Glomerular visceral epithelial cell (primary cell): ENCODE measurements at regions not wholly inside any gene's neighbourhood (a gene's known extent, or its start where the extent isn't known, plus 50 kb on each side); places are given as distances from the start of the nearest gene placed in this dataset.
A peak's percentile ranks its signal among the peaks of the same experiment; 100 is the strongest.
"Not testable (repeated sequence)": the region's sequence is repeated elsewhere in the genome, so short reads cannot be mapped to it uniquely, and the experiment has no call there.

Experiments used
- DNase-seq: peaks from one replicate; pipeline ENCODE4 v3.0.0-alpha.2; 2016; ENCODE audit errors: extremely low spot score

DNA sequence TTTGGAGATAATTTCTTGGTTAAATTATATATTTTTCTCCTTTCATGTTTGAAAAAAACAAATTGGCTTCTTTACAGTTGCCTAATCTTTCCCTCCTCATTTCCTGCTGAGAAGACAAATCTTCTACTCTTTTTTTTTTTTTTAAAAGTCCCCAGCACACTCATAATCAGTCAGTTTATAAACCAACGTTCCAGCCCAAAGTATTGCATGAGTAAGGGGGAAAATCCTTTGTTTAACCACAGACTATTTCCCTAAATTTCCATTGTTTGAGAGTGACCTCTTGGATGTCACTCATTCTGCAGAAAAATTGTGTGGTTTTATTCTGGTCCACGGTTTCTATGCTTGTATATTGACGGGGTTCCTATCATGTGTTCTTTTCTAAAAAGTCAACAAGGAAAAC is 55.1 kb upstream of the TLR4 start:
- DNase-seq: no peak

DNA sequence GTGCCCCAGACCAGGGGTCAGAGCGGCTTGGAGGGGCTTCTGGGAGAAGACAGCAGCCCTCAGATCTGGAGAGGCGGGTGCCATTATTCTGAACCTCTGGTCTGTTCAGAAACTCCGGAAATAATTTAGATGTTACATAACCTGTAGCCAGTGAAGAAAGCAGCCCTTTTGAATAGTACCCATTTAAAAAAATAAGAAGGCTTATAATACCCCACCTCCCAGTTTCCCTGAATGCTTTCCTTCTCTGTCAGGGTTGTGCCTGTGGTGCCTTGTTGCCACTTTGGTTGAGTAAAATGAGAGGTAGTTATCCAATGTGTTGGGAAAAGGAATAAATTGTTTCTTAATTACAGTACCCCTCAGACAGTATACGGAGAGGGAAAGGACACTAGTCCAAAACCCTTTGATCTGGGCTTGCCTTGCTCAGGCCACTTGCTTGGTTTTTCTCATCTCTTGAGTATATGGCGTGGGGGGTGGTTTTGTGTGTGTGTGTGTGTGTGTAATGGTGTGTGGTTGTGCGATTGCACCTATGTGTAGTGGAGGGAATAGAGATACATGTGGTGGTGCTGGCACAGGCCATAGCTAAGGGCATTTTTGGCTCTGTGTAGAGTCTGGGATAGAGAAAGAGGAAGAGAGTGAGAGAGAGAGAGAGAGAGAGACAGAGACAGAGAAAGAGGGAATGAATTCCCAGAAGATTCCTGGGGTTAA is 59.1 kb upstream of the TLR4 start:
- DNase-seq: no peak

DNA sequence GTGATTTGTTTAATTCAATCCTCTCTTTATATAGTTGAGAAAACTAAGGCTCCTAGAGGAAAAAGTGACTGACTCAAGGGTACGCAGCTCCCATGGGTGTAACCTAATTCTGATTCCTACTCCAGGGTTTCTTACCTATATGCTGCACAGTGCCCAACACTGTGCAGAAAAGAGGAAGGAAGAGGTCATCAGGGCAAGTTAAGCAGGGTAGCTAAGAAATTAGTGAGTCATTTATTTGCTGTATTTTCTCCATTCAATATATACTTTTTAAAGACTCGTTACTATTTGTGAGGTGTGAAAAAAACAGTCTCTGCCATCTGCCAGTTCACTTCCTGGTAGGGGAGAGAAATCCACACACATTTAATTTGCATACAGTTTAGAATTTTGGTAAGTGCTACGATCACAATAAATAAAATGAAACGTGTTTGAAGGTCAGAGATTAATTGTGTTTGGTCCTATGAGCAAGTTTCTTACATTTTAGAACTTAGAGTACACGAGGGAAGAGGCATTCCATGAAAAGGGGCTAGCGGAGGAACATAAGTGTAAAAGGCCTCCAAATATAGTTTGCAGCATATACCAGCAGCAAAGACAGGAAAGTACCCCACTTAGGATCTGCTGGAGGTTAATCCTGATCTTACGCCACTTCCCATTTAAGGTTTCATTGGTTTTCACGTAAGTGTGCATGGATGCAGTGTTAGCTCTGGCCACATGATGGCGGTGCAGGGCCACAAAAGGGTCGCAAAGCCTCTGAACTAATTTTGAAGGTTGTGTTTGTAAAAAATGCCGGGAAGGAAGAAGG is 59.9 kb upstream of the TLR4 start:
- DNase-seq: peak; percentile 61

DNA sequence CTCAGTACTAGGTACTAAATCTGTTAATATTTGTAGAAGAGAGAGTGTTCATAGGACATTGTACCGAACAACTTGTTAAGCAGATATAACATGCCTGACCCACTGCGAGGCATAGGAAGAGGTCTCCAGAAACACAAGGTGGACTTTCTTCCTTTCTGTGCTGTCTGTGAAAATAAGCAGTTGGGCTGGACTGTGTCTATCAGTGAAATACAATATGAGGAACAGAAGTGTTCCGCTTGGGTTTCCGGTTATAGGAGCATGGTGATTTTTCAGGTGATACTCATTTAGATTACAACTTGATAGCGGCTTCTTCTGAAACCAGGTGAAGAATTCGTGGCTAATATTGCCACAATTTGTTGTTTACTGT is 60.9 kb upstream of the TLR4 start:
- no peak for DNase-seq

DNA sequence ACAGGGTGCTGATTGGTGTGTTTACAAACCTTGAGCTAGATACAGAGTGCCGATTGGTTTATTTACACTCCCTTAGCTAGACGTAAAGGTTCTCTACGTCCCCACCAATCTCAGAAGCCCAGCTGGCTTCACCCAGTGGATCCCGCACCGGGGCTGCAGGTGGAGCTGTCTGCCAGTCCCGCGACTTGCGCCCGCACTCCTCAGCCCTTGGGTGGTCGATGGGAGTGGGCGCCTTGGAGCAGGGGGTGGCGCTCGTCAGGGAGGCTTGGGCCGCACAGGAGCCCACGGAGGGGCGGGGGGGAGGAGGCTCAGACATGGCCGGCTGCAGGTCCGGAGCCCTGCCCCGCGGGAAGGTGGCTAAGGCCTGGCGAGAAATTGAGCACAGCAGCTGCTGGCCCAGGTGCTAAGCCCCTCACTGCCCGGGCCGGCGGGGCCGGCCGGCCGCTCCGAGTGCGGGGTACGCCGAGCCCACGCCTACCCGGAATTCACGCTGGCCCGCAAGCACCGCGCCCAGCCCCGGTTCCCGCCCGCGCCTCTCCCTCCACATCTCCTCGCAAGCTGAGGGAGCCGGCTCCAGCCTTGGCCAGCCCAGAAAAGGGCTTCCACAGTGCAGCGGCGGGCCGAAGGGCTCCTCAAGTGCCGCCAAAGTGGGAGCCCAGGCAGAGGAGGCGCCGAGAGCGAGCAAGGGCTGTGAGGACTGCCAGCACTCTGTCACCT is 61.5 kb upstream of the TLR4 start:
- not testable (repeated sequence) for DNase-seq

DNA sequence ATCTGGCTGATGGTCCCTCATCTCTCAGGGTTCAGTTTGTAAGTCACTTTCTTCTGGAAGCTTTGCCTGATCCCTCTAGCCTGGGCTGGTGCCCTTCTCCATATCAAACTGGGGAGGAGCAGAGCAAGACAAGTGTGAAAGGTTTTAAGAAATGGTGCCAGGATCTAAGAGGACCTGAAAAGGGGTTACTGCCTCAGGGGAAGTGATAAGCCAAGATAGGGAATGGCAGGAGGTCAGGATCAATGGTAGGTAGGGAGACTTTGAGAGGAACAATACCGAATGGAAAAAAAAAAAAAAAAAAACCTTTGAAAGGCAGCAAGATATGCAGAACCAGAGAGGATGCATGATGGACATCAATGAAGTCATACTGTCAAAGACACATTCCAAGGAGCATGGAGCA is 67.5 kb upstream of the TLR4 start:
- DNase-seq: no peak

DNA sequence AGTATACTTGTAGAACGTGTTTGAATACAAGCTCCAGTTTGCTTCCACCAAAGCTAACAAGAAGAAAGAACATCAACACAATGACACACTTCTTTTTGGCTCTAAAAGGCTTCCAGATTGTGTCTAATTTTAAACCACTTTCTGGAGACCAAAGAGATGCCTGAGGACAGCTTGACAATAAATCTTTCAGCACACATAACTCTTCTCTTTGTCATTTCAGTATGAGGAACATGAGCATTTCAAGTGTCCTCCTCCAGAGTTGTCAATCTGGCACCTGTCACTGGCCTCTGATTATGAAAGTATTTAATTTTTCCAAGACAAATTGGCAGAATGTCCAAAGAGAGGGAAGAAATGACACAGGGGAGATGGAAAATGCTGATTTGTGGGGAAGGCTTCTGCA is 79.0 kb upstream of the TLR4 start:
- no peak for DNase-seq

DNA sequence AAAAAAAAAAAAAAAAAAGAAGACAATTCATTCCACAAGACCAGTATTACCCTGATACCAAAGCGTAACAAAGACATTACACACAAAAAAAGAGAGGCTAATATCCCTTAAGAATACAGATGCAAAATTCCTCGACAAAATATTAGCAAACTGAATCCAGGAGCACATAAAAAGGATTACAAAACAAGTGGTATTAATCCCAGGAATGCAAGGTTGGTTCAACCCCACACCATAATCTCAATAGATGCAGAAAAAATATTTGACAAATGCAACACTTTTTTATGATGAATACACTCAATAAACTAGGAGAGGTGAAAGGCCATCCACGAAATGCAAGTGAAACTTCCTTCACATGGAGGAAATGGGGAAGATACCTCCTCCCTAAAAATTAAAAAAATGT is 80.1 kb upstream of the TLR4 start:
- DNase-seq: no peak

DNA sequence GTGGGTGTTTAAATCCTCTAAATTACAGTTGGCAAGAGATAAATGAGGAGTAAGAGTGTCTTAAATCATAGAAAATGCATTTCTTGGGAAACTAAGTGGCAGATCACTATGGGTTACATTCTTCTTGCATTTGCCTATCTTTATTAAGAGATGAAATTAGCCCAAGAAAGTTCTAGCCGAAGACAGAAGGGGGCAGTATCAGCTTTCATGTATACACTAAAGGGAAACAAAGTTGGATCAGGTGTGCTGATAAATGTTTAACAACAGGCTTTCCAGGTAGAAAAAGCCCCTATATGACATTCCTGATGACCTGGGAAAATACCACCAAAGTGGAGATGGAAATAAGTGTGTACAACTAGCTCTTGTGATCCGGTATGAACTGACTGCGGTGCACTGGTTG is 81.9 kb upstream of the TLR4 start:
- no peak for DNase-seq

DNA sequence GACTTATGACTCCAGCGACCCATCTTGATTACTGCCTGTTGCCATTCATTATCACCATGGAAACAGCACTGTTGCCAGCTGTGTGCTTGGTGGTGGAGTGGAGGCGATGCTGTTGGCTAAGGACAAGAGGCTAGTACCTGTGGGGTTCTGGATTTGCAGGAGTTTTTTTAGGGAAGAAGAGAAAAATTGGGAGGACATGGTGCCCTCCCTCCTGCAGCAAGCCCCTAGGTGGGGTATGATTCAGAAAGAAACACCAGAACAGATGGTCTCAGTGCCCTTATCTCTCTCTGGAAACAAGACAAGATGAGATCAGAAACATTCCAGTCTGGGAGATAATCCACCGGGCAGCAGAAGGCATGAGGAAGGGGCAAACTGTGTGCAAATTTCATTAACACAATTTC is 87.8 kb upstream of the TLR4 start:
- no peak for DNase-seq

DNA sequence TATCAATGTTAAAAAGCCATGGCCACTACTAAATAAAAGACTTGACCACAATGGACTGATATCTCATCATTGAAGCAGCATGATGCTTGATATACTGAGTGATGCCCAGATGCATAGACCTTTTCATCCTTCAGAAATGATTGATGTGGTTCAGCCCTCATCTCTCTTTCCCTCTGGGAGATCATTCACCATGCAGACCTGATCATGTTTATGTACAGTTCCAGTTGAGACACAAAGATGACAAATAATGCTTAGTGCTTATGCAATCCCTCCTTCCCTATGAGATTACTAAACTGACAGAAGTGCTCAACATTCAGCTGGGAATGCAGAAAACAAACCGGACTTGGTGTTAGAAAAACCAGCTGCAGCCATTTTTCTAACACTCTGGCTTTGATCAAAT is 91.9 kb upstream of the TLR4 start:
- no peak for DNase-seq

DNA sequence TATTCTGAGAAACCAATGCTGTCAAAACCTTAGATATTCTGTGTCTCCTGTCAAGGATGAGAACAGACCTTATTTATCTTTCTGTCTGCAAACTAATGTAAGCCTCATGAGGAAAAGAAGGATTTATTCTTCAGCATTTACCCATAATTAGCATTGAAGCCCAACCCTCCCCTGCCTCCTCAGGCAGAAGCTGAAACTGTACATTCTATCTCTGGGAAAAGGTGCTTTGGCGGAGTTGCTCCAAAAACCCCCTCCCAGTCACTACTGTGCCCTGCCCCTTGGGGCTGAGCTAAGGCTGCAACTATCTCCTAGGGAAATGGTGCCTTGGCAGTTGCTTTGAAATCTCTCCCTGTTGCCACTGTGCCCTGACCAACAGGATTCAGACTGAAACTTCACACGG is 106.2 kb upstream of the TLR4 start:
- DNase-seq: no peak

DNA sequence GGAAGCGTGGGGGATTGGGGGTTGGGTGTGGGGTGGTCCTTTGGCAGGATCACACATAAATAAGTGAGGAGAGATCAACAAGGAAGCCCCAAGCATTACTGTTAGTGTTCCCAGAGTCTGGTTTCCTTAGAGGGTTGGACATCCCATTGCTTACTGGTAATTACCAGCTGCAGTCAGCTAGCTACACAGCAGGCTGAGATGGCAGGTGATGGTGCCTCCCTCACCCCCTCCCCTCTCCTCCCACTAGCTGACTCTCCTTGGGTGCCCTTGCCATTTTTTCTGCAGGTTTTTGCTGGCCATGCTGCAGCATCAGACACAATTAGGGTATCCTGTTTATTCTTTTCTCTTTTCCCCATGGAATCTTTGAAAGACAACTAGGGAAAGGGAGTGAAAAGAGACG is 107.5 kb upstream of the TLR4 start:
- DNase-seq: no peak

DNA sequence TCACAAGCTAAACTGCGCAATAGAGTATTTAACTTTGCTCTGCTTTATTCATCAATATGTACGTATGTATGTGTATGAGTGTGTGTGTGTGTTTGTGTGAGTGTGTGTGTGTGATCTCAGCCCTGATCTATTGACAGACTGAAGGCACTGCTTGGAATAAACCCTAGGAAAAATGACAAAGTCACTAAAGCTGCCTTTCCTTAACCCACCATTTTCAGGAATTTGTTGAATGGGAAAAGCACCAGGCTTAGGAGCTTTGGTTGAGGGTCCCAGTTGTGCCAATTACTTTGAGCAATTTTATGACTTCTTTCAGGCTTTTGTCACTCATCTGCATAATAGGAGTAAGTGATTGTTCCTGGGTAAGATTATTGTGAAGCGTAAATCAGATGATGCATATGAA is 108.6 kb upstream of the TLR4 start:
- DNase-seq: no peak

DNA sequence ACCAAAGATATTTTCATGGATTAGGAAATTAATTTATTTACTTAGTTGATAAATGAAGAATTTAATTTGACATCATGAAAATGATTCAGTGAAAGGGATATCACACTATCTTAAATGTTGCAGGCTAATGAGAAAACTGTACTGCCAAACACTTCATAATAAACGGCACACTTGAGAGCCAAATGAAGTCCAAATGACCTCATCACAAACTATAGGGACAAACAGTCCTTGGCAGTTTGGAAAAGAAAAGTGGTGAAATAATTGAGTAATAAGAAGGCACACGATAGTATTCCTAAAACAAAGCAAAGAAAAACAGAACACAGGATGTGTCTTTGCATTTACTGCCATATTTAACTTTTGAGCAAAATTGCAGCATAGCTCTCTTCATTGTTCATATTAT is 116.9 kb upstream of the TLR4 start:
- no peak for DNase-seq

DNA sequence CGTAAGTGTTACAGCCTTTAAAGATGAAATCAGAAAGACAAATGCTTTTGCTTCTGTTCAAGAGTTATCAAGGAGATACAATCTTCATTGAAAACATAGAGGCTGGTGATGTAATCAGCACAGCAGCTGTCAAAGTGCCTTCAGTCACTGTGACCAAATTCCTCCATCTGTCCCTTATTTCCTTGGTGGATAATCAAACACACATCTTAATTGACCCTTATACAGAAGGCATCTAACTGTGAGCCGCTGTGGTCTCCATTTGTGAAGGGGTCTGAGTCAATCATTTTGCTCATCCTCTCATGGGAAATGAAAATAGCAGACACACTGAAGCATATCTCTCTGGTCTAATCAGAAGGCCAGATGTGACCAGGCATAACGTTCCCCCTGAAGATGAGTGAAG is 130.1 kb upstream of the TLR4 start:
- DNase-seq: no peak

DNA sequence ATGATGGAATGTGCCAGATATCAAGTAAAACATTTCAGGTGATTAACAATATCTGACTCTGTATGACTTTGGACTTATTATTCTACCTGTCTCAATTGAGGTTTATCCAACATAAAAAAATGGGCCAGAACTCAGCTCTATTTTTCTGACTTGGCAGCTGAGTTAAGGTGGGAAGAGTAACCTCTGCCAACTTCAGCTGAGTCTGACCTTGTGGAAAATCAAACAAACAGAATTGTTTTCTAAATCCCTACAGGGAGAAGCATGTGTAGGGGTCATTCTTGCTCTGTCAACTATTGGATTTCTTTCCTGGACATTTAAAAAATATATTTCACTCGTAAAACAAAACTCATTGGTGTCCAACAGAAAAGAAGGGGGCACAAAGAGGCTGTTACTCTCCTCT is 139.4 kb upstream of the TLR4 start:
- DNase-seq: no peak

DNA sequence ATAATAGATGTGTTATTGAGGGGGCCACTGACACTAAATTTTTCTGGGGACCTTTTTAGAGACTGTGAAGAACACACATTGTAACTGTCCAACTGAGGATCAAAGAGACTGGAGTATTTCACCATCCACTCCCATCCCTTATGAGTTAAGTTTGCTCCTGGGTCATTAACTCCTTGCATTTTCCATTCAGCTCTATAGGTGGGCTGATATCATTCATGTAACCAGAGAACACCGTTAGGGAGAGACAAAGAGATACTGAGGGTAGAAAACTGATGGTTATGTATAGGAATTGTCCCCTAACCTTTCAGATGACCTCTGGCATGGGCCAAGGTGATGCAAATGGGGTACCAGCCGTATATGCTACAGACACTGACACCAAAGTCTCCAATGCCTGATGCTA is 142.4 kb upstream of the TLR4 start:
- no peak for DNase-seq

DNA sequence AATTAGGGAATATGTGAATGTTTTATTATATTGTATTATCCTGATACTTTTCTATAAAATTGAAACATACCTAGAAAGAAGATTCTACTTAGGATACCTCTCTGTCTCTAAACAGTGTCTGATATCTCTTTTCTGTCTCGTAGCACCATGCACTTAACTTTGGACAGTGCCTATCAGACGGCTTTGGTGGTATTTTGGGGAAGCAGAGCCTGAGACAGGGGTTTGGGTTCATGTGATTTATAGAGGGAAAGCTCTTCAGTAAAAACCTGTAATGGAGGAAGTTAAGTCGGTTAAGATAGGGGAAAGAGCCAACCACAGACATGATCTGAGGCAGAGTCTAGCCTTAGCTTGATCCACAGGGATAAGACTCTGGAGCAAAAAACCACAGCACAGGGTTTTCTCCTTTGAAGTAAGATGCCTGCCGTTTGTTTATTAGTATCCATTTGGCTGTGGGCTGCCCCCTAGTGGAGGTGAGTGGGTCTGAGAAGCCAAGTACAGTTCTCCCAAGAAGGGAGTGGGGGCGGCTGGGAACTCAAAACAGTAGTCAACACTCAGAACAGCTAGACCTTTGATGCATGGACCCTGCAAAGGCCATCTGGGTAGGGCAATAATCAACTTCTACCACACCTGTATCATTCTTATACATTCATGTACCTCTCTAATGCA is 141.2 kb upstream of the ASTN2 start:
- DNase-seq: peak; percentile 14

DNA sequence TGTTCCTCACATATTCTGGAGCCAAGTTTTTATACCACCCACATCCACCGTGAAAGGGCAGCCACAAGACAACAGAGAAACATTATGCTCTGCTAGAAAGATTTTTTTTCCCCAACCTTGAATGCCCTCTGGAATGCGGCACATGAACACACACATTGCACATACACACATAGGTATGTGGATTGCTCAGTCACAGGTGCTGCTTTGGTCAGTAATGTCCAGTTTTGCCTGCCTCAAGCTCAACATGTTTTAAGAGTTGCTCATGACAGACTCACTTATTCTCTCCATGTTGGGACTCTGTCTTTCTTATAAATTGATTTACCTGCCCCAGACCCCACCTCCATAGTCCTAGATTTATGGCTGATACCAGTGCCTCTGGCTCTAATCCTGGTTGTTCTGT is 138.0 kb upstream of the ASTN2 start:
- DNase-seq: no peak

DNA sequence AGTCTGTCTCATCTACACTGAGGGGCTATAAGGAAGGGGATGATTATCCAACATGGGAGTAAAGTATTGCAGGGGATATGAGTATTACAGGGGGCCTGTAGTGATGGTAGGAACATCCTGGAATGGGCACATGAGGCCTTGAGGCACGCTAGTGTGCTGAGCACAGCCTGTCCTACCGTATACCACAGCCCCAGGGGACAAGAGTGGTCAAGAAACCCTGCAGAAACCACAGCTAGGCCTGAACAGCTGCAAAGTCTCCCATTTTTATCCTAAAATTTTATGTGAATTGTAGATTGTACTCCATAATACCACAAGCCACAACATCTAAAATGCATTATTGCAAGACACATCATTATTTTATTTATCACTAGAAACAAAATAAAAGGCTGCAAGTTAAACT is 136.3 kb upstream of the ASTN2 start:
- DNase-seq: no peak

DNA sequence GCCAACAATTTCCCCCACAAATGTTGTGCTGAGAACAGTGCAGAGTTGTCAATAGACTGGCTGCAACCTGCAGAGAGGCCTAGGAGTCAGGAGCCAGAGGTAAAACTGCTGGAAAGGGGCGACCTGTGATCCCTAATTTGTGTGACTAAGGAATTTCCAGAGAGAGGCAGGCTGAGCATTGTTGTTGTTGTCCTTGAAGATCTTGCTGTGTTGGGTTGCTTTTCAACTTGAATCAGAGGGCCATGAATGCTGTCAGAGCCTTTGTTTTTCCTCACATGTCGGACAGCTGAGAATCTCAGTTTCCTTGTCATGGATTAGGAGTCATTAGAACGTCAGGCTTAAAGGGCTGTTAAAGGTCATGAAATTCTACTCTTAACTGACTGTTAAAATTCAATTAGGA is 134.6 kb upstream of the ASTN2 start:
- DNase-seq: no peak

DNA sequence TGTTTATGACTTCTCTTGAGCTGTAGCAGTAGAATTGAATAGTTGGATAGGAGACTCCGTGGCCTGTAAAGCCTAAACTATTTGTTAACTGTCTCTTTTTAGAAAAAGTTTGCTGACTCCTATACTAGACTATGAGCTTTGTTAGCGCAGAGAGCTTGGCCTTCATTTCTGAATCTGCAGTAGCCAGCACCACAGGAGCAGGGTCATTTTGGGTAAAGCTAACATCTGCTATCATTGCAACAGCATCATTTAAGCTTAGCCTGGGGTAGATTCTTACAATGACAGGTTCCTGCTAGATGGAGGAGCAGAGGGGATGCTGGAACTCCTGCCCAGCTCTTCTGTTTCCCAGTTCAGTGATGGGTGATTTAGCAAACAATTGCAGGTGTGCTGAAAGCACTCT is 133.7 kb upstream of the ASTN2 start:
- DNase-seq: no peak
